Stimulated activated CD4-positive, alpha-beta T cell treated with anti-CD3 and anti-CD28 coated beads, Interleukin-12 subunit alpha, Interleukin-12 subunit beta, amount 100 ng/mL, for 48 hours (primary cell): ENCODE measurements at regions not wholly inside any gene's neighbourhood (a gene's known extent, or its start where the extent isn't known, plus 50 kb on each side); places are given as distances from the start of the nearest gene placed in this dataset.
"Not testable (repeated sequence)": the region's sequence is repeated elsewhere in the genome, so short reads cannot be mapped to it uniquely, and the experiment has no call there.

Experiments
- DNase-seq, 3 donors: peaks; one replicate each; pipeline ENCODE4 v3.0.0-alpha.2; 2020; ENCODE audit warnings: low read depth in 2 of 3, low spot score in 1 of 3

- no peak for DNase-seq
Measured at GRCh38 chr10:2800178-2800577, 267.2 kb upstream of the PFKP start.

- no peak for DNase-seq
Measured at GRCh38 chr10:2798336-2799022, 268.9 kb upstream of the PFKP start.

GRCh38 chr10:2791774-2792443 lies 275.4 kb upstream of the PFKP start:
- DNase-seq = no peak

- no peak for DNase-seq
Measured at GRCh38 chr10:2790396-2791188, 276.8 kb upstream of the PFKP start.

GRCh38 chr10:2786251-2786650 lies 281.1 kb upstream of the PFKP start:
- no peak for DNase-seq

- DNase-seq = no peak
Measured at GRCh38 chr10:2784766-2785165, 282.6 kb upstream of the PFKP start.

GRCh38 chr10:2782950-2783349 lies 284.4 kb upstream of the PFKP start:
- DNase-seq = no peak

GRCh38 chr10:2782265-2782664 lies 285.1 kb upstream of the PFKP start:
- DNase-seq = no peak

- DNase-seq = no peak
Measured at GRCh38 chr10:2777666-2778355, 289.5 kb upstream of the PFKP start.

- no peak for DNase-seq
Measured at GRCh38 chr10:2772816-2773631, 294.3 kb upstream of the PFKP start.

- no peak for DNase-seq
Measured at GRCh38 chr10:2772135-2772534, 295.2 kb upstream of the PFKP start.

GRCh38 chr10:2767293-2767692 lies 300.1 kb upstream of the PFKP start:
- not testable (repeated sequence) for DNase-seq

GRCh38 chr10:2761971-2762370 lies 305.4 kb upstream of the PFKP start:
- no peak for DNase-seq

GRCh38 chr10:2761311-2761710 lies 306.0 kb upstream of the PFKP start:
- DNase-seq = no peak

- DNase-seq = no peak
Measured at GRCh38 chr10:2760736-2761135, 306.6 kb upstream of the PFKP start.

- no peak for DNase-seq
Measured at GRCh38 chr10:2759233-2759632, 308.1 kb upstream of the PFKP start.

GRCh38 chr10:2754943-2755342 lies 312.4 kb upstream of the PFKP start:
- DNase-seq = no peak

- DNase-seq = no peak
Measured at GRCh38 chr10:2748287-2748686, 319.1 kb upstream of the PFKP start.

GRCh38 chr10:2746638-2747037 lies 320.7 kb upstream of the PFKP start:
- DNase-seq = no peak

GRCh38 chr10:2745666-2746065 lies 321.7 kb upstream of the PFKP start:
- no peak for DNase-seq
